LHCN-M2 (cell line): ENCODE measurements at regions not wholly inside any gene's neighbourhood (a gene's known extent, or its start where the extent isn't known, plus 50 kb on each side); places are given as distances from the start of the nearest gene placed in this dataset.
A peak's percentile ranks its signal among the peaks of the same experiment; 100 is the strongest.

ENCODE experiments used
- DNase-seq: peaks from one replicate; pipeline ENCODE4 v3.0.0-alpha.2; 2012; ENCODE audit warnings: low read depth

- no peak for DNase-seq
Observed at GRCh38 chr4:41389356-41389755, 132.6 kb downstream of the UCHL1 start.

- DNase-seq: no peak
Observed at GRCh38 chr4:41390661-41391060, 133.9 kb downstream of the UCHL1 start.

DNA sequence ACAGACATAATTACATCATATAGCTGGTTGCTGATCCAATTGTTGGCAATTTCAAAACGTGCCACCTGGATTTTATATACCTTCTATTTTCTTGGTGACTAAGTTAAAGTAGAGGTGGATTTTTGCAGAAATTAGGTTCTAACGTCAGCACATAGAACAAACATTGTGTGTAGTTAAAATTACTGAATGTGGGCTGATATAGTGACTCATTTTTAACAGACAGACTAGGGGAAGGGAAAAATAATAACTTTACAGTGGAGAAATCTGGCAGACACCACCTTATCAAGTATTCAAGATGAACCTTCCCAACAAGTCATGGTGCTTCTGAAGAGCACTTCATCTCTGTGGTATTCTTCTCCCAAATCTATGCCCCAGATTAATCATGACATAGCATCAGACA, 134.5 kb downstream of the UCHL1 start:
- DNase-seq: no peak

- DNase-seq: no peak
Observed at GRCh38 chr4:41394481-41394894, 137.8 kb downstream of the UCHL1 start.

- DNase-seq: no peak
Observed at GRCh38 chr4:41396214-41396613, 139.5 kb downstream of the UCHL1 start.

GRCh38 chr4:41396869-41397268, 140.1 kb downstream of the UCHL1 start:
- no peak for DNase-seq

- no peak for DNase-seq
Observed at GRCh38 chr4:41399231-41399630, 138.7 kb upstream of the LIMCH1 start.

DNA sequence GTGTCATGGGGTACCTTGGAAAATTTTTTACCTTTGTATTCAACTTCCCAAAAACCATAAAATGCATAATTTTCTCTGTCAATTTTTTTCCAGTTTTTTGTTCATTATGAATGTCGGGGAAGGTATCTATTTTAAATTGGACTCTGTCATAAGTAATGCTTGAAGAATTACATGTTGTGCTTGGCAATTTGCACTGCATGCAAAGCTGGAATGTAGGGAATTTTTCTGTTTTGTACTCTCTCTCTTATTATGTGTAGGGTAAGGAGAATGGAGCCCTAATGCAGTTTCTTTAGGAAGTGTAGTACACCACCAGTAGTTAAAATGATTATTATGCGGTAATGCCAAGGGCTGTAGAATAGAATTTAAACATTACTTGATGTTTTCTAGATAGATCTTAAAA, 137.7 kb upstream of the LIMCH1 start:
- DNase-seq: no peak

DNA sequence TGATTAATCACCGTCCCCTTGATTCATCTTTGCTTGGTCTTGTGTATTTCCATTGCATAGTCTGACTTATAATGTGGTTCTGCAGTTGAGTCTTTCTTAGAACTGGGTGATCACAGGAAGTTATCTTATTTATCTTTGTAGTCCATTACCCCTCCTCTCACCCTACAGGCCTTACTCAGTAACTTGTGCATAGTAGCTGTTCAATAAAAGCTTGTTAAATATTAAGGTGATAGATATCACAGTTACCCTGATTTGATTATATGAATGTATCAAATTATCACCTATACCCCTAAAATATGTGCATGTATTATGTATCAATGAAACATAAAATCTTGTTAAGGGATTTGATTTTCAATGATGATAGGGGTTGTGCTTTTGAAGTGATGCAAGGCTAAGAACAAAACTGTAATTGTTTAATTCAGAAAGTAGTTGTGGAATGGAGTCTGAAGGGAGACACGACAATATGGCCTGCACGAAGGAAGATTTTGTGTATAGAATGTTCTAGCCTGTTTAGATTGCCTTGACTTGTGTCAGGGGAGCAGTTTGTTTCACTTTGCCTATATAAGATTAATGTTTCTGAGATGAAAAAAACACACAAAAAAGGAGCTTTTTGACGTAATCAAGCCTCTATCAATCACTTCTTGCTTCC, 132.4 kb upstream of the LIMCH1 start:
- DNase-seq: no peak

GRCh38 chr4:41406113-41406516, 131.8 kb upstream of the LIMCH1 start:
- no peak for DNase-seq

- no peak for DNase-seq
Observed at GRCh38 chr4:41408150-41408549, 129.8 kb upstream of the LIMCH1 start.

- DNase-seq: peak; percentile 45
Observed at GRCh38 chr4:41408859-41409593, 128.9 kb upstream of the LIMCH1 start.

DNA sequence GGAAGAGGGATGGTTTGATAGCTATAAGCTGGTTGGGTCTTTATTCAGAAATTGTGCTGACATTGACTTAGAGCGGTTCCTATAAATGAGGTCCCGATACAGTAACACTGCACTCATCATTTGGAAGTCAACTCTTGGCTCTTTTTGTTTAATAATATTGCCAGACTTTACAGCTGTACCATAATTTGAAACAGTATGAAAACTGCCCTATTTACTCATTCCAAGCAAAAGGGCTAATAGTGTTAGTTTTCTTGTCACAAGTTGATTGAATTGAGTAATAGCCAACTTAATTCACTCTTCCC, 128.4 kb upstream of the LIMCH1 start:
- DNase-seq: no peak

GRCh38 chr4:41410049-41410448, 127.9 kb upstream of the LIMCH1 start:
- DNase-seq: no peak

GRCh38 chr4:41413670-41414411, 124.1 kb upstream of the LIMCH1 start:
- DNase-seq: peak; percentile 27

DNA sequence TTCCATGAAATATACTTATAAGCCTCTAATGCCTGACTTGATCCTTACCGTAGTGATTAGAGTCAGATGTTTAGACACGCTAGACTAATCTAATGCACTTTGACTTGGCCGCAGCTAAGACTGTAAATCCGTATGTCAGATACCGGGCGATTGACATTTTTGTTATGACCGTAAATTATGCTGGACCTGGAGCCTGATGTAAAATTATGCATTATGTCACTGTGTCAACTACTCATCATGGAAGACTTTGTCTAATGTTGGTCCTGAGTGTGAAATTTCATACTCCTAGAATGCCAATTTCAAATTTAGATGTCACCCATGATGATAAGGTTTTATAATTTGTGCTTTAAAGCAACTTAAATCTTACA, 123.6 kb upstream of the LIMCH1 start:
- DNase-seq: no peak

- peak; percentile 78 for DNase-seq
Observed at GRCh38 chr4:41418444-41418843, 119.5 kb upstream of the LIMCH1 start.

DNA sequence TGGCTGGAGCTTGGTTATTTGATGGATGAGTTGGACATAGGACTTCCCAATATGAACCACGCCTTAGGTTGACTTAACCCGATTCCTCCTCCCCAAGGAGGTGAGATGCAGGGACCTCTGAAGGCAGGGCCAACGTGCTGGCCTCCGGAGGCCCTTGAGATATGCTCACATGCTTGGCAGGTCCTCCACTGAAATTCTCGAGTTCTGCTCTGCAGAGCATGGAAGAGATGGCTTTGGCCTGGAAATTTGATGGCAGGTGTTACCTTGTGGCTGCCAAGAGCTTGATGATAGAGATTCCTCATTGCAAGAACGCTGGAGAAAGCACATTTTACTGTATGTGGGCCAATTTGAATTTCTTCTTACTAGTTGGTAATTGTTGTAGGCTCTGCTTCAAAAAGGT, 117.4 kb upstream of the LIMCH1 start:
- DNase-seq: no peak

DNA sequence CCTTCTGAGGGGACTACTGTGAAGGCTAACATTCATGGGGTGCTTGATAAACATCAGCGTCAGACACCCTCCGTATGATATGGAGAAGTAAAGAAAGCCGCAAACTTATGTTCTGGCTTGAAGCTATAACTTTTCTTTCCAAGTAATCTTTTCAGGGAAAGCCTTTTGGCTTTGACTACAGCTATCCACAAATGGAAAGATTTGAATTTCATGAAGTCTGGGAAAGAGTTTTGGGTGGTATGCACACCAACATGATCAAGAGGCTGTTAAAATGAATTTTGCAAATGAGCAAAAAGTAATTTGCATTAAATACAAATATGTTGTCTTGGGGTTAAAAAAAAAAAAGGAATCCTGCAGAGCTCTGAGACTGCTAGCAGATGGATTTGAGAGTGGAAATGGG, 114.8 kb upstream of the LIMCH1 start:
- no peak for DNase-seq

GRCh38 chr4:41424522-41424921, 113.4 kb upstream of the LIMCH1 start:
- DNase-seq: no peak

DNA sequence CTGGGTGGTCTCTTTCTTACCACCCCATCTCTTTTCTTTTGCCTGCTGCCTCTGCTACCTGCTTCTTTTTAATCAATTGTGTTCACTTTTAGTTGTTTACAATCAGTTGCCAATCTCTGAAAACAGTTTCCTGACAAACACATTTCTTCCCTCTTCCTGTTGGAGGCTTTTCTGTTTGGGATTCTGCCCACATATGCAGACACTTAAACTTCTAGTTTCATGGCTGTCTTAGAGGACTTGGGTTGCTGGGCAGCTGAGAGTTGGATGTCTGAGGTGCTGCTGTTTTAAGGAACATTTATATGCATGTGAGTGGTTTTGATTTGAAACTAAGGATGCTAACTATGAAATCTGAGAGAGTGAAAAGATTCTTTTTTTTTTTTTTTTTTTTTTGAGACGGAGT, 112.3 kb upstream of the LIMCH1 start:
- DNase-seq: no peak

GRCh38 chr4:41426539-41426938, 111.4 kb upstream of the LIMCH1 start:
- no peak for DNase-seq

- no peak for DNase-seq
Observed at GRCh38 chr4:41427306-41427882, 110.6 kb upstream of the LIMCH1 start.
